ENCODE measurements at regions not wholly inside any gene's neighbourhood (a gene's known extent, or its start where the extent isn't known, plus 50 kb on each side); places are given as distances from the start of the nearest gene placed in this dataset.

- CTCF ChIA-PET = no interaction called here
- intact Hi-C loops (cut with micrococcal nuclease; ENCODE audit: unreplicated experiment) = no loop called here
- no peak for DNase-seq
- Histone ChIP-seq H3K79me2 (ENCODE audit: low read depth) (no peaks in the 10 kb centered on the region), H3K4me3 (no peak overlapping the region), H3K36me3 (ENCODE audit: low read depth) (no peaks in the 10 kb centered on the region), H3K27ac (no peak overlapping the region), H3K4me2 (no peak overlapping the region), H3K27me3 (ENCODE audit: insufficient read depth, low read depth) (no peaks in the 10 kb centered on the region), H4K20me1 (ENCODE audit: insufficient read depth) (no peaks in the 10 kb centered on the region), H3K9me3 (ENCODE audit: insufficient read depth, low read depth) (no peaks in the 10 kb centered on the region), H2AFZ (no peak overlapping the region), H3K4me1 (replicated peaks; ENCODE audit: insufficient read depth) (peaks cover 12% of the 10 kb centered on the region), H3K9me2 (ENCODE audit: insufficient read depth) (no peaks in the 10 kb centered on the region), H3F3A (ENCODE audit: insufficient read depth, low read depth) (peaks cover under 1% of the 10 kb centered on the region; the same call in 1 of the 2 replicates)
- TF ChIP-seq CTCF (conservative IDR thresholded peaks at IDR 0.05) (no peak), EZH2 (IDR thresholded peaks at IDR 0.05; ENCODE audit: low read depth) (no peak)
- BruUV-seq (replicated peaks) = no TSS peak
- POLR2A ChIA-PET (ENCODE audit: unreplicated experiment) = interaction anchor here (0.7 kb wide), 1 partner anchor 84 kb away, joined by 3 read pairs; no protein-coding TSS in a partner anchor
Observed at GRCh38 chr7:26598867-26599266, 265.5 kb downstream of the SKAP2 start.

- BruUV-seq (replicated peaks) = no TSS peak
- Histone ChIP-seq H3K27me3 (ENCODE audit: insufficient read depth, low read depth) (no peaks in the 10 kb centered on the region), H3F3A (ENCODE audit: insufficient read depth, low read depth) (peaks cover 9% of the 10 kb centered on the region; the same call in 1 of the 2 replicates), H3K4me1 (replicated peaks; ENCODE audit: insufficient read depth) (peaks cover 23% of the 10 kb centered on the region), H3K36me3 (ENCODE audit: low read depth) (no peaks in the 10 kb centered on the region), H3K9me3 (ENCODE audit: insufficient read depth, low read depth) (no peaks in the 10 kb centered on the region), H4K20me1 (ENCODE audit: insufficient read depth) (no peaks in the 10 kb centered on the region), H3K9me2 (ENCODE audit: insufficient read depth) (no peaks in the 10 kb centered on the region), H3K4me2 (no peak overlapping the region), H3K79me2 (ENCODE audit: low read depth) (no peaks in the 10 kb centered on the region), H3K4me3 (no peak overlapping the region), H2AFZ (no peak overlapping the region), H3K27ac (no peak overlapping the region)
- TF ChIP-seq EZH2 (IDR thresholded peaks at IDR 0.05; ENCODE audit: low read depth) (no peak), CTCF (conservative IDR thresholded peaks at IDR 0.05) (no peak)
- no peak for DNase-seq
- ChIA-PET CTCF (no interaction called here), POLR2A (ENCODE audit: unreplicated experiment) (interaction anchor here (0.7 kb wide), 1 partner anchor 46 kb away, joined by 6 read pairs; no protein-coding TSS in a partner anchor)
- intact Hi-C loops (cut with micrococcal nuclease; ENCODE audit: unreplicated experiment) = loop anchor here (5.0 kb wide), 1 partner anchor 223 kb away; no protein-coding TSS in a partner anchor
Observed at GRCh38 chr7:26599982-26600381, 264.4 kb downstream of the SKAP2 start.

- no peak for DNase-seq
- no peak overlapping the region for H3K27ac ChIP-seq
- POLR2A ChIA-PET (ENCODE audit: unreplicated experiment) = interaction anchor here (0.7 kb wide), 1 partner anchor 45 kb away, joined by 6 read pairs; no protein-coding TSS in a partner anchor
- no TSS peak for BruUV-seq (replicated peaks)
- H3K4me1 ChIP-seq (replicated peaks; ENCODE audit: insufficient read depth) = peaks cover 24% of the 10 kb centered on the region
- H2AFZ ChIP-seq = no peak overlapping the region
- H3K9me2 ChIP-seq (ENCODE audit: insufficient read depth) = no peaks in the 10 kb centered on the region
- TF ChIP-seq CTCF (conservative IDR thresholded peaks at IDR 0.05) = no peak
- no peak for TF ChIP-seq EZH2 (IDR thresholded peaks at IDR 0.05; ENCODE audit: low read depth)
- H3K36me3 ChIP-seq (ENCODE audit: low read depth) = no peaks in the 10 kb centered on the region
- H3K4me2 ChIP-seq = no peak overlapping the region
- H4K20me1 ChIP-seq (ENCODE audit: insufficient read depth) = no peaks in the 10 kb centered on the region
- H3F3A ChIP-seq (ENCODE audit: insufficient read depth, low read depth) = peaks cover 9% of the 10 kb centered on the region; the same call in 1 of the 2 replicates
- no peaks in the 10 kb centered on the region for H3K9me3 ChIP-seq (ENCODE audit: insufficient read depth, low read depth)
- intact Hi-C loops (cut with micrococcal nuclease; ENCODE audit: unreplicated experiment) = loop anchor here (5.0 kb wide), 1 partner anchor 223 kb away; no protein-coding TSS in a partner anchor
- no peaks in the 10 kb centered on the region for H3K27me3 ChIP-seq (ENCODE audit: insufficient read depth, low read depth)
- H3K4me3 ChIP-seq = no peak overlapping the region
- CTCF ChIA-PET = no interaction called here
- H3K79me2 ChIP-seq (ENCODE audit: low read depth) = no peaks in the 10 kb centered on the region
Observed at GRCh38 chr7:26600411-26600810, 264.0 kb downstream of the SKAP2 start.
